Keratinocyte (primary cell): ENCODE measurements at regions not wholly inside any gene's neighbourhood (a gene's known extent, or its start where the extent isn't known, plus 50 kb on each side); places are given as distances from the start of the nearest gene placed in this dataset.

ENCODE experiments used
- DNase-seq: peaks from one replicate; pipeline ENCODE4 v3.0.0-alpha.2; 2011; ENCODE audit warnings: low read depth, missing footprints, low spot score
- FAIRE-seq: peaks from 2 replicates; lab custom pipeline; 2011; peaks lifted over from hg19 to GRCh38; lab: Jason Lieb, UNC
- H2AFZ ChIP-seq: 2 replicates; pipeline ENCODE4 v1.6.0; 2012; ENCODE audit warnings: low read length, control low read depth, inconsistent platforms; ENCODE audit not compliant: control insufficient read depth
- H3K27ac ChIP-seq: 2 replicates; pipeline ENCODE4 v1.5.1; 2011; ENCODE audit warnings: low read length; ENCODE audit not compliant: control insufficient read depth, insufficient read depth
- H3K27me3 ChIP-seq: 3 replicates; pipeline ENCODE4 v1.6.0; 2011; ENCODE audit warnings: low read length; ENCODE audit not compliant: control insufficient read depth, insufficient read depth; ENCODE audit errors: extremely low read depth
- H3K36me3 ChIP-seq, 2 experiments: 2 replicates in 1 of 2; 3 replicates in 1 of 2; pipeline ENCODE4 v1.5.1; 2011; ENCODE audit warnings: low read length in 2 of 2, mild to moderate bottlenecking in 1 of 2; ENCODE audit not compliant: control insufficient read depth in 2 of 2, insufficient read depth in 2 of 2; ENCODE audit errors: extremely low read depth in 1 of 2
- H3K4me1 ChIP-seq: 3 replicates; pipeline ENCODE4 v1.5.1; 2011; ENCODE audit warnings: low read length; ENCODE audit not compliant: control insufficient read depth, insufficient read depth; ENCODE audit errors: extremely low read depth
- H3K4me2 ChIP-seq: 3 replicates; pipeline ENCODE4 v1.6.0; 2011; ENCODE audit warnings: low read depth, low read length; ENCODE audit not compliant: control insufficient read depth, insufficient read depth; ENCODE audit errors: extremely low read depth
- H3K4me3 ChIP-seq, 3 experiments: fragments of 200-600 bp in 1 of 3; sonication (generic) in 1 of 3; 2 replicates in 2 of 3; 3 replicates in 1 of 3; pipeline ENCODE4 v1.5.1; 2011 to 2016; ENCODE audit warnings: low read length in 3 of 3, mild to moderate bottlenecking in 3 of 3, control low read depth in 2 of 3, inconsistent platforms in 1 of 3, low read depth in 1 of 3, mixed read lengths in 1 of 3, mixed run types in 1 of 3, moderate library complexity in 1 of 3; ENCODE audit not compliant: control insufficient read depth in 2 of 3, insufficient read depth in 2 of 3; ENCODE audit errors: extremely low read depth in 1 of 3
- H3K79me2 ChIP-seq: 2 replicates; pipeline ENCODE4 v1.6.0; 2012; ENCODE audit warnings: low read length; ENCODE audit not compliant: control insufficient read depth, insufficient read depth
- H3K9ac ChIP-seq: 3 replicates; pipeline ENCODE4 v1.6.0; 2011; ENCODE audit warnings: low read length; ENCODE audit not compliant: control insufficient read depth, insufficient read depth; ENCODE audit errors: extremely low read depth
- H3K9me1 ChIP-seq: 3 replicates; pipeline ENCODE4 v1.6.0; 2011; ENCODE audit warnings: low read length; ENCODE audit not compliant: control insufficient read depth, insufficient read depth; ENCODE audit errors: extremely low read depth
- H3K9me3 ChIP-seq: 2 replicates; pipeline ENCODE4 v1.5.1; 2012; ENCODE audit warnings: low read depth, low read length; ENCODE audit not compliant: control insufficient read depth
- H4K20me1 ChIP-seq: 3 replicates; pipeline ENCODE4 v1.6.0; 2011; ENCODE audit warnings: low read length; ENCODE audit not compliant: control insufficient read depth, insufficient read depth; ENCODE audit errors: extremely low read depth
- CTCF ChIP-seq, 3 experiments: IDR thresholded peaks in 1 of 3; conservative IDR thresholded peaks in 1 of 3; optimal IDR thresholded peaks in 1 of 3; 2 replicates in 2 of 3; 3 replicates in 1 of 3; pipeline versions ENCODE3 to v1.5.1; 2011; ENCODE audit warnings: low read length in 3 of 3, mild to moderate bottlenecking in 3 of 3, moderate library complexity in 2 of 3, control low read depth in 1 of 3, inconsistent platforms in 1 of 3; ENCODE audit not compliant: insufficient read depth in 2 of 3; ENCODE audit errors: extremely low read depth in 1 of 3
- EZH2 ChIP-seq: IDR thresholded peaks from one replicate; pipeline ENCODE4 v1.6.1; 2012; ENCODE audit warnings: inconsistent platforms, mild to moderate bottlenecking, low read length, moderate library complexity
- dilution Hi-C: fragments of 300-500 bp; cut with MboI; formaldehyde crosslinking; loops from one replicate; pipeline ENCODE4 v1.7.0; 2020; ENCODE audit warnings: low sequenced_read_pairs; ENCODE audit not compliant: extremely low pct_ligation_motif_present

- H3K9me3 ChIP-seq: peaks cover 2% of the 10 kb centered on the region
- no peaks in the 10 kb centered on the region for H3K4me1 ChIP-seq
- TF ChIP-seq CTCF (optimal IDR thresholded peaks at IDR 0.05 in 1 of 3, IDR thresholded peaks at IDR 0.05 in 1 of 3, conservative IDR thresholded peaks at IDR 0.05 in 1 of 3; ENCODE audit: extremely low read depth in 1 of 3, insufficient read depth in 2 of 3, low read length in 3 of 3) (no peak), EZH2 (no peak)
- no peaks in the 10 kb centered on the region for H3K79me2 ChIP-seq
- dilution Hi-C loops: no loop called here
- no peak overlapping the region for H3K4me3 ChIP-seq
- H3K27ac ChIP-seq: no peak overlapping the region
- no peak overlapping the region for H3K4me2 ChIP-seq
- H2AFZ ChIP-seq: no peak overlapping the region
- H4K20me1 ChIP-seq: no peaks in the 10 kb centered on the region
- no peaks in the 10 kb centered on the region for H3K9me1 ChIP-seq
- DNase-seq: no peak
- H3K9ac ChIP-seq: no peak overlapping the region
- H3K27me3 ChIP-seq: no peaks in the 10 kb centered on the region
- no peak for FAIRE-seq
- no peaks in the 10 kb centered on the region for H3K36me3 ChIP-seq
Observed at GRCh38 chr13:108006619-108007018, 208.7 kb downstream of the LIG4 start.

DNA sequence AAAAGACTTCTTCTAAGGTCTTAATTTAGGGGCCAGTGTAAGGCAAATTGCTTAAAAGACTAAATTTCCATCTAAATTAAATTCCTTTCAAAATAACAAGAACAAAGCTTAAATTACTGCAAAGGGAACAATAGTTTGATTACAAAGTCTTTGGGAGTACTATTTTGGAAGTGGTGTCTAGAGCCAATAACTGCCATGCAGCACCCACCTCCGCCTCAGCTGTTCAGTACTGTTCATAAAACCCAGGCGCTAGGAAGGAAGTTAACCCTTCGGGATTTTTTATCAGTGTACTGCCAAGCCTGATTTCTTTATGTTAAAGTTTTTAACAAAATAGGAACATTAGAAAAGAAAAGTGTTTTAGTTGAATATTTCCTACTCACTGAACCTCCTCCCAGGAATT is 210.1 kb downstream of the LIG4 start:
- DNase-seq (no peak), FAIRE-seq (no peak)
- Histone ChIP-seq H4K20me1 (no peaks in the 10 kb centered on the region), H3K4me3 (no peak overlapping the region), H3K9ac (no peak overlapping the region), H3K9me1 (no peaks in the 10 kb centered on the region), H3K79me2 (no peaks in the 10 kb centered on the region), H2AFZ (no peak overlapping the region), H3K4me1 (no peaks in the 10 kb centered on the region), H3K9me3 (peaks cover 2% of the 10 kb centered on the region), H3K4me2 (no peak overlapping the region), H3K36me3 (no peaks in the 10 kb centered on the region), H3K27me3 (no peaks in the 10 kb centered on the region), H3K27ac (no peak overlapping the region)
- dilution Hi-C loops: no loop called here
- no peak for TF ChIP-seq EZH2
- no peak for TF ChIP-seq CTCF (optimal IDR thresholded peaks at IDR 0.05 in 1 of 3, IDR thresholded peaks at IDR 0.05 in 1 of 3, conservative IDR thresholded peaks at IDR 0.05 in 1 of 3; ENCODE audit: extremely low read depth in 1 of 3, insufficient read depth in 2 of 3, low read length in 3 of 3)
